HCEC 1CT (cell line): ENCODE measurements at regions not wholly inside any gene's neighbourhood (a gene's known extent, or its start where the extent isn't known, plus 50 kb on each side); places are given as distances from the start of the nearest gene placed in this dataset.

Experiments
- DNase-seq: peaks from one replicate; pipeline ENCODE4 v3.0.0-alpha.2; 2017

DNA sequence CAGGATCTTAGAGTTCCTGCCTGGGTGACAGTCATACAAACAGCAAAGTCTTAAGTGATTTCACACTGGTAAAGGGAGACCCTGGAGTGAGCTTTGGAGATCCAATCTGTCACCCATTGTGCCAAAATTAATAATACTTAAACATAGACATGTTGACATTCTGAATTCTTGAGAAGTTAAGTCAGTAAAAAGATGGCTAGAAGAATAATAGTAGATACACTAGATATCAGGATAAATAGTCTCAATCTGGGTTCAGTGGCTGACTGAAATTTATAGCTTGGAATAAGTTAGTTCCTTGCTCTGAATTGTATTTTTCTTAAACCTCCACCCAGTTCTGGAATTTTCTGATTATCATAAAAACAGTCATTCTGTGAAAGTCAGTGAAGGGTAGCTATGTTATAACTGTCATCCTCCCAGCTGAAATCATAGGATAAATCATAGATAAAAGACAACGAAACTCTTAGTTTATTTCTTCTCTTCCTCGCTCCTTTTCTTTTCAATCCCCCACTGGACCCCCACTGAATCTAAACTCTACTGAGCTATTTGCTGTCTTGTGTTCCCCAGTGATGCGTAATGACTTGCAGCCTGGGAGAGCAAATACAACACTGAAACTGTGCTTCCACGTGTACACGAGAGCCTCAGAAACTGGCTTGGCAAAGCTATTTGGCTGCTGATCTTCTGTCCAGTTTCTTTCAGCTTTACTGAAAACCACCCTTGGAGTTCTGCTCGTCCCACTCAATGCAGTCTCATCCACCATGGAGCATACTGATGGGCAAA is 175.4 kb upstream of the TP63 start:
- DNase-seq = no peak

DNA sequence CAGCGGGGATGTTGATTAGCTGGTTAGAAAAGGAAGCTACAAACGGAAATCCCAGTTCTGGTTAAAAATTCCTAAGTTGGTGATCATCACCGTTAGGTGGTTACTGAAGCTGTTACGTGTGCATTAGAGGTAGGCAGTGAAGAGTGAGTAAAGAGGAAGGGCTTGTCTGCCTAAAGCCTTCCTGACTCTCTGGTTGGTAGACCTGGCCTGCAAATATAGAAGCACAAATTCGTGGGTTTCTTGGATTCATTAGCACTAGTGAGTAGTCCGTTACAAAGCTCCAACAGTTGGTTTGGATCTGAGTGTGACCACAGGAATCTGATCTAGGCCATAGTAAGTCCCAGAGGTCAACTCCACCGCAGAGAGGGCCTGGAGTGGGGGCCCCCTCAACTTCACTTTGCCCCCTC is 174.0 kb upstream of the TP63 start:
- peak; percentile 3 for DNase-seq

DNA sequence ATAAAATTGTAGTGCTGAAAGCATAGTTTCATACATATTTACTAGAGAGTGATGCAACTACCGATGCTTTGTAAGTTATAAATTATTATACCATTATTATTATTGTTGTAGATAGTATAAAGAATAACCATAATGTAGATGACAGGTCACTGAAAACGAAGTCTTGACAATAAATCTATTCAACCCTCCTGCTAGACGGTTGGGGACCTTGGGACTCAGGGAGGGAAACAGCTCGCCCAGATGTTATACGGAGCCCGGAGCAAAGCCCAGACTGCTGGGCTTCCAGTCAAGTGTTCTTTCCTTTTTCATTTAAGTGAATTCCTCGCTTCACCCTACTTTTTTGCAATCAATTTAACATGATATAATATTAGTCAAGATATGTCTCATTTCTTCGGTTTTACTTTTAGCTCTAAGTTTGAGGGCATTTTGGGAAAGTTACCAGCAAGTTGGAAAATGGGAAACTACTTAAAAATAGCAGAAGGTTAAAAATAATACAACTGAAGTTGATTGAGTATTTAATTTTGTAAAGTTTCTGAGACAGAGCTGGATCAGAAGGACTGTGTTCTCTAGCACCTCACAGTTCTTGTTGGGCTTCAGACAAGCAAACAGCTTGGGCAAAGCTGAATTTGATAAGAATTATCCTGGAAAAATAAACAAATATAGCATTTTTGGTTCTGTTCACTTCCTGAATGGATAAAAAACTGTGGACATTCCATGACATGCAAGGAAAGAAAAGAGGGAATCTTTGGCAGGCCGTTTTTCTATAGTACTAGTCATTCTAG is 173.4 kb upstream of the TP63 start:
- DNase-seq = no peak

DNA sequence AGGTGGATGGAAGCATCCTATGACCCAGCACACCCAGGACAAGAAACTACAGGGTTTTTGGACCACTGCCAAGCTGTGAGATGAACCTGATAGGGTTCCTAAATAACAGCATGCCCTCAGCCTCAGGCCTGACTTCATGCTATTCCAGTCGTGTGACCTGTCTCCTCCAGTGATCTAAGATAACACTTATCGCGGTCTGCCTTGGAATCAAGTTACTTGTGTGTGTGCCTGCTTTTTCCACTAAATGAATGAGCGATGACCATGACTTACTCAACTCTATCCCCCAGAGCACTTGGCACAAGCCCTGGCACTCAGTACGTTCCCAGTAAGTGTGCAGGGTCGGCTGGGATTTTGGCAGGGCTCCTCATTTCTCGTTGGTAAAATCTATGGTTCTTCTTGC is 172.7 kb upstream of the TP63 start:
- DNase-seq = no peak

DNA sequence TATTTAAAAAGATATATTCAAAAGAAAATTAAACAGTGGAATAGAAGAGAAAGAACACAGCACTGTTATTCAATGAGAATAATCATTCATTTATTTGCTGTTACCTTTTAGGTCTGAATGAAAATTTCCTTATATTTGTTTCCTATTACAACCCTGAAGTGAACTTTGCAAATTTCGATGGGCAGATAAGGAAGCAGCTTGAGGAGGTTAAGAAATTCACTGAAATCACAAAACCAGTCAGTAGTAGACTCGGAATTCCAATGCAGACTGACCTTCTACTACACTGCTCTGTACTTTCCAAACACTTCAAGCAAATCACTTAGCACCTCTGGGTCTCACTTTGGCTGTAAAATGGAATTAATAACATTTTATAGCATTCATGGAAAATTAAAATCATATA is 172.0 kb upstream of the TP63 start:
- DNase-seq = no peak

DNA sequence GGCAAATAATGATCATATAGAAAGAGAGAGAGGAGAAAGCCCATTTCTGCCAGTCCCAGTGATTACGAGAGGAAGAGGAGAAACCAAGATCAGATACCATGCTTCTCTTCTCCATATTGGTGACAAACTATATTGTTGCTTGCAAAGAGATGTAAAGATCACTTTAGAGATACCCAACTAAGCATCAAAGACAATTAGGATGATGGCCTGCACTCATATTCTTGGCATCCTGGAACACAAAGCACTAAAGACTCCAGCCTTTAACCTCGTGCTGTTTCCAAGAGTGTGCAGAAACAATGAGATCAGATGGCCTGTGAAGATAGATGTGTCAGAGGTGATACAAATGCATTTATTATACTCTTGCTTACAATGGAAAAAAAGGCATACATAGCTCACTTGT is 170.7 kb upstream of the TP63 start:
- DNase-seq = no peak

DNA sequence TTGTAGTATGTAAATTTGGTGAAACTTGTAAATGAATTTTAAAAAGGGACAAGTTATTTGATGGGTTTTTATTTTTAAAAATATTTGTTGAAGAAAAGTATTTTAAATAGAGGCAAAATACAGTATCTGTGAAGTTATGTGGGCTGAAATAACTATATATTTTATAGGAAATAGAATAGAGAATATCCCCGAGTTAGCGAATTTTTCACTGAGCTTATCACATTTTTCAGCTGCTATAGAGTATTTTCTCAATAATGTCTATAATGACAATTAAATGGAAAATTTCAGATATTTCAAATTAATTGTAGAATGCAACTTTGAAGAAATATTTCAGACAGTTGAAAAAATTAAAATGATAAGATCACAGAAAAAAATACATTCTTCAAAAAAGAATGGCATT is 166.4 kb upstream of the TP63 start:
- no peak for DNase-seq

DNA sequence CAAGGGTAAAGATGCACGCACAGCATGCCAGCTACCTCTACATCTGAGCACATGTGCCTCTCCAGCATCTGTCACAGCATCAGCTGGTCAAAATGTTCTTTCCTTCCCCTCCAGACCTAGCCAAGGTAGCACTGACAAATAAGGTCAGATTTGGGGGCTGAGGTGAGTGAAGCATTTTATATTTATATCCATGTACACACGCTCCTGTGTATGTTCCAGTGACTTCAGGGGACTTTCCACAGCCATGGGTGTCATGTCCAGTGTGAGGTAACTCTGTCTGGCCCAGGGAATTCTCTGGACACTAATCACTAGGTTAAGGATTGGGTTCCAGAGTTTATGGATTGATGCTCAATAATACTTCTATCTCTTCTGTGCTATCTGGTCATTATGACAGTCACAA is 165.2 kb upstream of the TP63 start:
- DNase-seq = no peak

DNA sequence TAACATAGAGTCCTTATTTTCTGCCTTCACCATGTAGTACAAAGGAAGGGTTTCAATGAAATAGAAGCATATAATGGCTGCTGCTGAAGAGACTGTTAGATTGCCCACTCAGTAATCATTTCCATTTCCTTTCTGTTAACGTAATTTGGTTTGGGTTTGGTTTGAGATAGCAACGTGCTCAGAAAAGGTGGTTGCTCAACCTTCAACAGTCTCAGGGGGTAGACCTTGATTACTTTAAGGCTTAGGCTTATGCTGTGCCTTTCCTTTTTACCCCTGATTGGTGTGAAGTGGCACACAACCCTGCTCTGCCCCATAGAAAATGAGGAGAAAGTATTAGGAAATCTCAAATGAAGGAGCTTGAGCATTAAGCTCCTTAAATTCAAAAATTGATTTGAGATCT is 163.7 kb upstream of the TP63 start:
- no peak for DNase-seq

DNA sequence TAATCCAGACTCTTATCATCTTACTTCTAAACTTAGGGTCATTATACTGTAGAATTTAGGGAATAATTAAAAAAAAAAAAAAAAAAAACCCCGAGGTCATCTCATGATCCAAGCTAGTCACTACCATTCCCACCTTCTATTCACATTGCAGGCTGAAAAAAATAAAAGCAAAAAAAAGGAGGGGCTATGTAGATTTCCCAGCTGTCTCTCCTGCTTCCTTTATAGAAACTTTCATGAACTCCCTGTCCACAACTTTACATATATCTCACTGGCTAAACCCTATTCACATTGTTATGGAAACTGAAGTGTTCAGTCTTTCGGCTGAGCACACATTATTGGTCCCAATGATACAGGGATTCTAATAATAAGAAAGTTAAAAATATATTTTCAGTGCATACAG is 156.2 kb upstream of the TP63 start:
- no peak for DNase-seq

DNA sequence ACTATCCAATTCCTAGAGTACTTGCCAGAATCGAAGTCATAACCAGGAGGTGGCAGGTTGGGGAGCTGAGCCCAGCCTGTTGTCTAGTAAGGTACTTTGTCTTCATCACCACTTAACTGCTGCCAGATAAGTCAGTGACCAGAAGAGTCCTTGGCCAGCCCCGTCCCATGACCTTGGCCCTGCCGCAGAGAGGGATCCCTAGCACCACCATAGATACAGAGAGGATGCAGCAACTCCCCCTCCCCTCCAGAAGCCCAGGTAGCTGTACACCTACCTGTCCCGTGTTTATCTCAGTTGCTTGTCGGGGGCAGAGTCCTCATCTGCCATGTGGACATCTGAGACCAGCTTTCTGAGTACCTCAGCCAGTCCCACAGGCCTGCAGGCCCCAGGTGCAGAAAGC is 153.6 kb upstream of the TP63 start:
- DNase-seq = no peak

DNA sequence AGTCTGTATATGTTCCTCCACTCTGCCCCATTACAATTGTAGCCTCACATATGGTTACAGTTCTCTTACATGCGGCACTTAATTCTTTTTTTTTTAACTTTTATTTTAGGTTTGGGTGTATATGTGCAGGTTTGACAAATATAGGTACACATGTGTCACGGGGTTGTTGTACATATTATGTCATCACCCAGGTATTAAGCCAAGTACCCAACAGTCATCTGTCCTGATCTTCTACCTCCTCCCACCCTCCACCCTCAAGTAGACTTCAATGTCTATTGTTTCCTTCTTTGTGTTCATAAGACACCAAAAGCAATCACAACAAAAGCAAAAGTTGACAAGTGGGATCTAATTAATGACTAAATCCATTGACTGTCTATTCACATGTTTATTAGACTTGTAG is 144.6 kb upstream of the TP63 start:
- no peak for DNase-seq

DNA sequence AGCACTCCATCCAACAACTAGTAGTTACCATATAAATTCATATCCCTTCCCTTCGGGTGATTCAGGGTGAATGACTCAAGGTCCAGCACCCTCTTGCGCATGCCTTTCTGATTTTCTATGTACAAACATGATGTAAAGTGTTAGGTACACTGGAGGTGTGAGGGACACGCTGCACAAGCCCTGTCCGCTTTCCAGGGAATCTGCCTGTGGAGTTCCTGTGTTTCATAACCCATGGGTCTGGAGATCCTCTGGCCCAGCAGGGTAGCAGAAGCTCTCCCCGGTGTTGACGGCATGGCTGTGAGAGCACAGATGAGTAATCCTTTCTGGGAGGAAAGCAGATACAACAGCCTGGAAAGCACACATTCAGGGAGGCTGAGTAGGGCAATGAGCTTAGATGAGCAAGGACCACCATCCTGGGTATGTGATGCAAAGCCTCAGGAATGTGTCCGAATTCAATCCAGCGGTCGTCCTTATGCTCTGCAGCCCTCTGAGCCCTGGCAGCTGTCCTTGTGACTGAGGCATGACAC is 142.9 kb upstream of the TP63 start:
- peak; percentile 54 for DNase-seq

DNA sequence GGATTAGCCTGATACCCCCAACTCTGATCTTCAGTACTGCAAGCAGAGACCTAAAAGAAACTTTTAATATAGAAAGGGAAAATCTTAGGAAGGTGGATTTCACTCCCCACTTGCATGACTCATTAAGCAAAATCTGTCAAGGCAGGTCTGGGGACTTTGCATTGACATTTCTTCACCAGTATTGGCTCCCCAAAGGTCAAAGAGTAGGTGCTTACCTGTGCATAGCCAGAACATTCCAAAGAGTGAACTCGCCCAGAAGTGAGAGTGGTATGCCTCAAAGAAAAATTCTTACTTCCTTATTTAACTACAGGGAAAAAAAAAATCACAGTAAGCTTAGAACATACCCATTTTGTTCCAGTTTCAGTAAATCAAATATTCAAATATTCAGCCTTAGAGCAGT is 140.9 kb upstream of the TP63 start:
- DNase-seq = no peak

DNA sequence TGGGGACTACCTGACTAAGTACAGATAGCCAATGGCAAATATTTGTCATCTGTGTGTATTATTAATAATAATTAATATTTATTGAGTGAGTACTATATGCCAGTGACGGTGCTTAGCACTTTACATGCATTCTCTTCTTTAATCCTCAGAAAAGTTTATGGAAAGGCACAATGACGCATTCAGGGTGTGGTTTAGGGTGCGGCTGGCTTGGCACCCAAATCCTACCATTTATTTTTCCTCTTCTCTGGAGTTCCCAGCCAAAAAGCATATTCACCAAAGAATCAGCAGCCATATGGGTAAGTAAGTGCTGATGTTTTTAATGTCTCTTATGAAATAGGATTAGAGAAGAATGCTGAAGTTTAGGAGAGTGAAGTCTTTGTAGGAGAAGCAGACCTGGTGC is 140.4 kb upstream of the TP63 start:
- peak; percentile 6 for DNase-seq

DNA sequence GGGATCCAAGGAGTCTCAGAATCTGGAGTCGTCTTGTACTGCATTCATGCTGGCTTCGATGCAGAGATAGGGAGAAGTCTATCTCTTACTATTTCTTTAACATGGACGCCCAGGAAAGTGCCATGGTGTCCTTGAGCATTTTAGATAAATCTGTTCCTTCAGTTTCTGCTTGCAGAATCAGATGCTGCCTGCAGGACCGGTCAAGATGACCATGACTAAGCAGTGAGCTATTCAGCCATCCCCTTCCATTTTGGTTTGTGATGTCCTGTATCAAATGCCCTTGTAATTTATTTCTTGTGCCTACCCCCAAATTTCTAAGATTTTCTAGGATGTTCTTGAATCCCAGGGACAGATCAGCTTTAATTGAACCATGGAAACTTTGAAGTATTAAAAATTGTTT is 139.4 kb upstream of the TP63 start:
- no peak for DNase-seq

DNA sequence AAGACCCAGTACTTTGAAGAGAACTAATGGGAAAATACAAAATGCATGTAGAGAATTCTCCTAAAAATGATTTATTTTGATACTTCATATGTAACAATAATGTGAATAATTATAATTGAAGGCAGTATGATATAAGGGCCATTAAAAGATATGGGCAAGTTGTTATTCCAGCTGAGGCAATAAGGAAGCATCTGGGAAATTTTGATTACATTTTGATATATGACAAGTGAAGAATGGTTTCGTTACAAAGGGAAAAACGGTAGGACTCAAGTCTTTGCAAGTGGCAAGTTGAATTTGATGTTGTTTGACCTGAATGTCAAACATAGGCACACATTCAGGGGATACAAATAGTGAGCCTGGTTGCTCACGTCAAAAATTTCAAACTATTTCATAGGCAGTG is 137.9 kb upstream of the TP63 start:
- DNase-seq = no peak

DNA sequence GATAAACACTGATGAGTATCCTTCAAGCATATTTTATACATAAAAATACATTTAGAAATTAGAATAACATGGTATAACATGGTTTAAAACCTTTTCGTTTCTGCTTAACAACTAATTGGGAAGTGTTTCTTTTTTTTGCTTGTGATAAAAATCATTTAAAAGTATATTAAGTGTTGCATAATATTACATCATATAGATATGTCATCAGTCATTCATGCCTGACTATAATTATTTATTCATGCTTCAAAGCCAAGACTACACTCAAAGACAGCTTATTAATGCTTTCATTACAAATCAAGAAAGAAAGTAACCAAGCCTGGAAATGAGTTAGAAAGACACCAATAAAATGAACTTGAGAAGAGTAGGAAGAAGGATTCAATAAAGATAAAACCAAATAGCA is 136.6 kb upstream of the TP63 start:
- DNase-seq = no peak

DNA sequence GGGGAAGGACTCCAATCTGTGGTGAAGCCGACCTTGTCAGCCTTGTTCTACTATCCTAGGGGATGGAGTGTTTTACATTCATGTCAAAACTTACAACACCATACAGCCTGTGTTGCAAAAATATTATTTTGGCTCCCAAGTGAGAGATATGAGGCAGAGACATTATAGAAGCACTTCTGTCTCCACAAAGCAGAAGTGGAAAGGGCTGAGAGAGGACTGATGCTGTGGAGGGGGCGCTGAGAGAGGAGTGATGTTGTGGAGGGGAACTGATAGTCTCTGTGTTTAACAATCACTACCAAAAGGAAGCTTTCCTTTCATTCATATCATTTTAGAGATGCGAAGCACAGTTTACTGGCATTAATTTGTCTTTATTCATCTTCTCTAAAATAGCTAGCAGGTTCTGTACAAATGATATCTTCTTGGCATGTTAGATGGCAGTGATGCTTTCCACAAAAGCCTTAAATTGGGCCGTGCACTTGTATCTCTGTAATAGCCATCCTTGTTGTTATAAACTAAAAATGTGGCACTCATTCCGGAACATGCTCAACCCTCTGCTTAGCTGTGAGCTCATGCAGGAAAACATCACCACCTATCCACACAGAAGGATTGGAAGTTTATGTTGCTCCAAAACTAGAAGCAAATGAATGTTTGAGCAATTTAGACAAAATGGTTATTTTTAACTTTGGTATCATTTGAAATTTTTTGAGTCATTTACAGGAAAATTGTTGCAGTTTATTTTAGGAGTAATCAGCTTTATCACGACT is 134.6 kb upstream of the TP63 start:
- no peak for DNase-seq

DNA sequence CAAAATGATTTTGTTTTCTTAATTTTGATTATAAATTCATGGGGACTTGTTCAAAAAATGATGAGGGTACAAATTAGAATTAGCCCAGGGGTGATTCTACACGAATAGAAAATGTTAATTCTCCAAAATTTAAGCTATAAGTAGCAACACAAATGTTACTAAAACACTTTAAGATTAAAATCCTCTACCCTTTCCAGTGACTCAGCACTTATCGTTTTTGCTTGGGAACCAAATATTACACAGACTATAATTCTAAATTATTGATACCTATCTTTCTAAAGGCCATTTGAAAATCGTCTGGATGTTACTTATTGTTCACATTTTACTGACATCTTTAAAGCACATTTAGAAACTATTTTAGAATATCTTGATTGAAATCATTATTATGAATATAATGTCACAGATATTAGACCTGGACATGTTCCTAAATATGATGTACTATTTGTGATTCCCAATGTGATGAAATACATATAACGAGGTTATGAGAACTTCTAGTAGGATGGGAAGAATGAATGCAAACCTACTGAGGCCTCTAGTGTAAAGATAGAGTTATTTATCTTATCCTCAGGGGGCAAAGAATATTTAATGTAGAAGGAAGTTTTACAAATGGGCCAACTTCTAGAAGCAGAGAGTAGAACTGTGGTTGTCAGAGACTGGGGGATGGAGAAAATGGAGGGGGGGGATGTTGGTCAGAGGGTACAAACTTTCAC is 132.0 kb upstream of the TP63 start:
- no peak for DNase-seq

DNA sequence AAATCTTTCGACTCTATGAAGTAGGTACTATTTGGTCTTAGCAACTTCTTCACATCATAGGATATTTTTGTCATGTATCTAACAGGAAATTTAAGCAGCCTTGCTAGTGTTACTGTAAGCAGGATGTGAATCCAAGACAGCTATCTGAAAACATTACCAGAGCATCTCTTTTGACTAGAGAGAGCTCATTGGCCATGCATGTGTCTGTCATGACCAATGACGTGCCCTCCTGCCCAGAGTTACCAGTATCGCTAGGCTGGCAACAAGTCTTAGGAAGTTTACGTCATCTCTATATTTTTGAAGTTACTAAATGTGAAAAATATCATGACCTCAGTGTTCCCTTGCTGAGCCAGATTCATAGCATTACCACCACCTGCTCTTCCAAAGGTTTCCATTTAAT is 130.9 kb upstream of the TP63 start:
- DNase-seq = no peak

DNA sequence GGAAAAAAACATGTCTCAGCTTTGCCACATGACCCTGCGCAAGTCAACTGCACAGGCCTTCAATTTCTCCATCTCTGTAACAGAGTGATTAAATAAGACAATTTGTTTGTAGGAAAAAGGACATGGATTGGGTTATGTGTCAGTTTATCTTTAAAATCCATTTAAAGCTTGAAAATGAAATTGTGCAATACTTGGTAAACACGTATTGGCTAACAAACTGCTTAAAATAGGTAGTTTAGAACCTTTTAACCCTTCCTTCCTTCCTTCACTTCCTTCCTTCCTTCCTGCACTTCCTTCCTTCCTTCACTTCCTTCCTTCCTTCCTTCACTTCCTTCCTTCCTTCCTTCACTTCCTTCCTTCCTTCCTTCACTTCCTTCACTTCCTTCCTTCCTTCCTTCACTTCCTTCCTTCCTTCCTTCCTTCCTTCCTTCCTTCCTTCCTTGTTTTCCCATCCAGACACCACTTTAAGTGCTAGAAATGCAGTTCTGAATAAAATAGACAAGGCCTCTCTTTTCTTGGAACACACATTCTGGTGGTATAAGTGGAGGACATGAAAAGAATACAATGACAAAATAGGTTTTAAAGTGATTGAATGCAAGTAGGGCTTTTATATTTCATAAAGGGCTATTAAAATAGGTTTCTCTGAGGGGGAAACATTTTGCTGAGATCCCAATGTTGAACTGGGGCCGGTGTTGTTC is 130.2 kb upstream of the TP63 start:
- DNase-seq = no peak
